NCI-H2081 treated with DMSO at 0.1 percent for 48 hours (cell line): ENCODE measurements at regions not wholly inside any gene's neighbourhood (a gene's known extent, or its start where the extent isn't known, plus 50 kb on each side); places are given as distances from the start of the nearest gene placed in this dataset.
"Not testable (repeated sequence)": the region's sequence is repeated elsewhere in the genome, so short reads cannot be mapped to it uniquely, and the experiment has no call there.

Experiments
- DNase-seq: peaks from one replicate; lab custom pipeline; 2025; lab: John Stamatoyannopoulos, UW

DNA sequence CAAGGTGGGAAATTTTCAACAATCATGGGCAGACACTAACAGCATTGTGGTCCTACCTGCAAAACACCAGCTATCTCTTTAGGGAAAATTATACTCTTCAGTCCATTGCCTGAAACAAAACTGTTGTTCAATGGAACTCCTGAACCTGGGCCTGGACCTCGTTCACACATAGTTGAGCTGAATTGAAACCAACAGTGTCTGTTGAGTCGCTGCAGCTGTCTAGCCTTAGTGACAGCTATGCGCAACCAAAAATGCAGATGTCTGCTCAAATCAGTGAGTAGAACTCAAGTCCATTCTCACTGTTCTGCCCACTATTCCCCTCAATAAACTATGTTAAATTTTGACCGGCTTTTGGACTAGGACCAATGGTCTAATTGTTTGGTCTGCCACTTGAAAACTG is 286.2 kb downstream of the TFAP2A start:
- no peak for DNase-seq

DNA sequence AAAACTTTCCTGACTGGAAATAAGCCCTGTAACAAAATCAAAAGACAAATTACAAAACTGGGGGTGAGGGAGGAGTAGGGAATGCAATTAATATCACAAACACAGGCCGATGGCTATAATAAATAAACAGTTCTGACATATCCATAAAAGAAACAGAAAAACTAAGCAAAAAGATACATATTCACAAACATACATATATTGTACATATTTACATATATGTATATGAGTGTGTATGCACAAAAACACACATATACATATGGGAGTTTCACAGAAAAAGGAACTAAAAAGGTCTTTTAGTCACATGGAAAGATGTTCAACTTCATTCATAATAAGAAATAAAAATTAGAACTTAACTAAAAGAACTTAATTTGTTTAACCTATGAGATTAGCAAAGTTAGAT is 292.7 kb downstream of the TFAP2A start:
- DNase-seq, result no peak

DNA sequence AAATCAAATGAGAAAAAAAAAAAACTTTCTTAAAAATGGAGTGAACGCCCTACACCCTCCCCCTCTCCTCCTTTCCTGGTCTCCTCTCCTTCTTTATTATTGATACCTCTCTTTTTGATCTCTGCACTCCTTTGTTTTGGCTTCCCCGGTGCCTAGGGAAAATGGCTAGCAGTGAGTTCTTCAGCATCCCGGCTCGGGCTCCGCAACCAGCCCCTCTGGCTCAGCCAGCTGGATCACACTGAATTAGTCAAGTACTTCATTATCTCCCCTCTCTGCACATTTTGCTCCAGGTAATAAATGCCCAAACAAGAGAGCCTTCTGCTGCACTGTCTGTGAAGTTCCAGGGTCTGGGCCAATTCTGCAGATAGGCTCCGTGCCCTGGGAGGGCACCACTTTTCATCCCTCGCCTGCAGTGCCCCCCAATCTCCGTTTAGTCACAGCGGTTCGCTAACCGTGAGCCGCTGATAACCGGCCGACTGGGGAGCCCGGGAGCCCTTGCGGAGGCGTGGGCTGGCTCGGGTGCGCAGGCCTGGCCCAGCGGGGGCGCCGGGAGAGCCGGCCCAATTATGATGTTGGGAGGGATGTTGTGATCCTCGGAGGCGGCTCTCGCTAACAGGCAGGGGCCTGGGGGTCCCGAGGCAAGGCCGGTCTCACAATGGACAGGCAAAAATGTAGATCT is 301.9 kb downstream of the TFAP2A start:
- DNase-seq, result no peak

DNA sequence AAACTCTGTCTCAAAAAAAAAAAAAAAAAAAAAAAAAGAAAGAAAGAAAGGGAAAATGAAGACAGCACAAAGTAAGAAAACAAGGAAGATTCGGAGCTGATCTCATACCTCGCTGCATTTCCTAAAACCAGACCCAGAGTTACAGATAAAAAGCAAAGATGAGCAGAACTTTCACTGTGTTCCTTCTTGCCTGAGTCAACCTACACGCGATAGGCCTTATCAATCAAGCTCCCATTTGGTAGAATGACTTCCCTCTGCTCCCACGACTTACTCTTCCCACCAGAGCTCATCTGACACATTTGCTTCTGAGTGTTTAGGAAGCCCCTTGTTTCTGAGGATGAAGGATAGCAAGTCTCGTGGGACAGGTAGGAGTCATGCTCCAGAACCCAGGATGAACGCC is 302.9 kb downstream of the TFAP2A start:
- DNase-seq, result no peak

DNA sequence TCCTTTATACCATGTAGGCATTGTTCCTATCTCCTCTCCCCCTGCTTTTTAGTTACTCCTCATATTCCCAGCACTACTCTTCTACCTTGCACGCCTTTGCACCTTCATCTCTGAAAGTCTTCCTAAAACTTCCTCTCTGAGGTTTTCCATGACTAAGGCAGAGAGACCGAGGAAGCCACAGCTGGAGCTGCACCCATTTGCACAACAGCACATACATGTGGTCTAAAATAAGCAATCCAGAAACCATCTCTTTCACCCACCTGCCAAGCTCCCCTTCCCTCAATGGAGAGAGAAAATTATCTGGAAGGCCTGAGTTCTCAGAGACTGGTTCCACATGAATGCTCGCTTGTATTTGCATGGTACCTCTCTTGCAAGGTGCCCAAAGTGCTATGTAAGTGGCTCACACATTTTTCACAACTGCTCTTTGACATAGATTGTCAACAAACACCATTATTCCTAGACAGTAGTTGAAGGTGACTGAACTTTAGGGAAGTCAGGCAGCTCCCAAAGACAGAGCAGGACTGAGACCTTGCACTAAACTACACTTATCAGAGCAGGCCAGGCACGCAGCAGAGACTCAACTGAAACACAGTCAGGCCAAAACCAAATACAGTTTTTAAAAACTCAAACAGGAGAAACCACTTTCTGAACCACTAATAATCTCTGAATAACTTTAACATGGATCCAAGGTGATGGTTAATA is 313.2 kb downstream of the TFAP2A start:
- no peak for DNase-seq

DNA sequence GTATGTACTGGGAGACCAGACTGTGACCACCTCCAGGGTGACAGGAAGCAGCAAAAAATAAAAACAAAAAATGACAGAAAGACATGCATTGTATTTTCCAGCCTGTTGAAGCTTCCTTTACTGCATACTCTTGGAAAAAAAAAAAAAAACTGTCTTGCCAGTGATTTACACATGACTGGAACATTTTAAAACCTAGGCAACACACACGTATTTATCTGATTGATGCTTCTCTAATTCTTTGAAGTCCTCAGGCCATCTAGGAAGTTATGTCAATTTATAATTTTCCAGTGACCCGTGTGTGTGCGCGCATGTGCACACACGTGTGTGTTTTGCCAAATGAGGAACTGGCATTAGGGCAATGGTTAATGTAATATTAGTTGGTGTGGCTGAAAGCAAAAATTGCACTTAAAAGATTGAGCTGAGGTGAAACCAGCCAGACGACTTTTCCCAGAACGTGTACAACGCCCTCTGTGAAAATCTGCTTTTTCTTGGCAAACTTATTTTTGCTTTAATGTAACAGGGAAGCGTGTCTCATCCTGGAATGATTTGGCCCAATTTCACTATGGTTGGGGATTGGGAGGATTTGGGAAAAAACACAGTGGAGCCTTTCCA is 315.2 kb downstream of the TFAP2A start:
- no peak for DNase-seq

DNA sequence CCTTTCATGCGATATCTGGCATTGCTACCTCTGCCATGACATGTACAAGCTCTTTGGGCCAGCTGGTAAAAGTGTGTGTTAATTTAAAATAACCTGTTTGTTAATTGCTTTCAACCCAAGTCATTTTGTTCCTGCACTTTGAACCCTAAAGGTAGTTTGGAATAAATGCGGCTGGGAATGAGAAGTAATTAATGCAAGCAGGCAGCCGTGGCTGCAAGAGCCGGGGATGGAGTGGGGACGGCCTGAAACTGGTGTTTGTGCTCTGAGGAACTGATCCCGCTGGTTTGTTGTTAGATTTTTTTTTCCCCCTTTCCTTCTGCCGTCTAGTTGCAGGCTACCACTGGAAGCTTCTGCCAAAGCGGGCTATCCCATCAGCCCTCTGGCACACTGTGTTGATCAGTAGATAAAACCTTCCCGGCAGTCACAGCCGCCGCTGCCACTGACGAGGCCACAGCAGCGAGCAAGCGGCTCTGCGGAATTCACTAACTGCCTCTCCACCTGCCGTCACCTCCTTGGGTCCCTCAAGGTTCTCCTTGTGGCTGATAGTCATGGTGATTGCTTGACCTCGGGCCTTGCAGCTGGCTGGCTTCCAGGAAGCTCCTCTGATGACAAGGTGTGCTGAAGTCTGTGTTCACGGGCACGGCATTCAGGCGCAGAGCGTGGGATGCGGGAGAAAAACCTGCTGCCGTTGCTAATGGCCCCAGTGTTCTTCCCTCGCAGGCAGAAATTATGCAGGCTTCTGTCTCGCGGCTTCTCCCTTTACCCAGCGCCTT is 315.9 kb downstream of the TFAP2A start:
- DNase-seq, result no peak

DNA sequence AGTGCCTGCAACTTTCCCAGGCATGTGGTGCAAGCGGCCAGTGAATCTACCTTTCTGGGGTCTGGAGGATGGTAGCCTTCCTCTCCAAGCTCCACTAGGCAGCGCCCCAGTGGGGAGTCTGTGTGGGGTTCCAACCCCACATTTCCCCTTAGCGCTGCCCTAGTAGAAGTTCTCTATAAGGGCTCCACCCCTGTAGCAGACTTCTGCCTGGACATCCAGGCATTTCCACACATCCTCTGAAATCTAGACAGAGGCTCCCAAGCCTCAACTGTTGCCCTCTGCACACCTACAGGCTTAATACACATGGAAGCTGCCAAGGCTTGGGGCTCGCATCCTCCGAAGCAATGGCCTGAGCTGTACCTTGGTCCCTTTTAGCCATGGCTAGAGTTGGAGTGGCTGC is 321.6 kb downstream of the TFAP2A start:
- DNase-seq, result no peak

DNA sequence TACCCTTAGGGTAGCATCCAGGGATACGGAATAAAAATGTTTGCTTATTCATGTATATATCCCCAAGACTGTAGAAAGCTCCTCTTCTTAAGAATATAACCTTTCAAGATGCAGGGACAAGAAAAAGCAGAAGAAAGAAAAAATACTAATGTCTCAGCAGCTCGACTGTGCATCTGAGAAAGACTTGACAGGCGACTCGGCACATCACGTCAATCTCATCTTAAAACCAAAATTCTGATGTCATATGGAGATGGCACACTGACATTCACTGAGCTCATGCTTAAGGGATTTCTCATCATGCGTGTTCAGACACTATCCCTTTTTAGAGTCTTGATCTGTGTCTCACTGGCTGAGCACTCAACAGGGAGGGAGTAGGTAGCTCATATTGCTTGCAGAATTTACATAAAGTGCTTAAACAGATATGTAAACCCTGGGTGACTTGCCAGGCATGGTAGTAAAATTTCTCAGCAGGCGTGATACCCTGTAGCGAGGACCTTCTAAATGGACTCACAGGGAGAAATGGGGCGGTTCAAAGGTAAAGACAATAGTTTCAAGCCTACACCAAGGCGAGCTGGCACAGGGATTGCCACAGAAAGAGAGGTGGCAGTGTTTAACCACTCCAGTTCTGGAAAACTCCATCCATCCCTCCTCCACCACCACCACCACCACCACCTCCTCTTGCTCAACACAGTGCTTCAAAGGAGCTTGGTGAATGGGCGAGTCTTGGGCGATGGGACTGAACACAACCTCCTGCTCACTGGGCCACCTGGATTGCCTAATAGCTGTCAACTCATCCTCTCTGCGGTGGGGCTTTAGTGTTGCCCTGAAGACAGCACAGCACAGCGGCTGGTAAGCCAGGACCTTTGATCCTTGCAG is 330.5 kb downstream of the TFAP2A start:
- peak; percentile 30 for DNase-seq

DNA sequence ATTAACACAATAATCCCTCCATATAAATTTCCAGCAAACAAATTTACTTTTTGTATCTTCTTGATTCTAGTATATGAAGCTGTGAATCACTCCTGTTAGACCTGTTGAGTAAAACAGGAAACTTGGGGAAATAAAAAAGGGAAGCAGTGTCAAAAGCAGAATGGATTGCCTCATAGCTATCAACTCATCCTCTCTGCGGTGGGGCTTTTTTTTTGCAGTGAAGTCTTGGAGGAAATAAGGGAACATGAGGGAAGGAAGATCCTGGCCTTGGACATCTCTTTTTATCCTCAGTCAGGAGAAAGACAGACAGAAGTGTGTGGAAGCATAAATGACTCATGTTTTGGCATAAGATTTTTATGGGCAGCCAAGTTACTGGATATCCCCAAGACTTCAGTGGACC is 332.5 kb downstream of the TFAP2A start:
- no peak for DNase-seq

DNA sequence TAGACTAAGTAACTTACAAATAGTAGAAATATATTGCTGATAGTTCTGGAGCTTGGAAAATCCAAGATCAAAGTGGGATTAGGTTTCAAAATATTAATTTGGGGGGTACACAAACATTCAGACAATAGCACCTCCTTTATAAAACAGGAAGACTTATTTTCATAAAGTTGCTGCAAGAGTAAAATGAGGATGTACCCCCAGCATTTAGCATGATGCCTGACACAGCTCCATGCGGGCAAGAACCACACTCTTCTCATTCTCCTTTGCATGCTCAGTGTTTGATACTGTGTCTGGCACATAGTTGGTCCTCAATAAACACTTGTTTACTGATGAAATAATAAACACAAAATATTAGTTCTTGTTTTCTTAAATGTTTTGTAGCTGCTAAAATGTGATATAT is 332.9 kb downstream of the TFAP2A start:
- no peak for DNase-seq

DNA sequence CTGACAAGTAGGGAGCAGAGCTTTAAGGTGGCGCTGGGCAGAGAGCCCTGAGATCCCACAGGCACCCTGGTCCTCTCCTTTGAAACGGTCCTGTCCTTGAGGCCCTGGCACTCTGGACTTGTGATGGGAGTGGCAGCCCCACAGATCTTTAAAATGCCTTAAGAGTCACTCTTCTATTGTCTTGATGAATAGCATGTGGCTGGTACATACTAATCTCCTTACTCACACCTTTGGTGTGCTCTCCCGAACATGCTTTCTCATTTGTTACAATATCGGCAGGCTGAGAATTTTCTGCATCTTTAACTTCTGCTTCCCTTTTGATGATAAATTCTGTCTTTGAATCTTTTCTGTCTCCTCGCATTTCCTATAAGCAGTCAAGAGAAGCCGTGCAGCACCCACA is 333.8 kb downstream of the TFAP2A start:
- no peak for DNase-seq

DNA sequence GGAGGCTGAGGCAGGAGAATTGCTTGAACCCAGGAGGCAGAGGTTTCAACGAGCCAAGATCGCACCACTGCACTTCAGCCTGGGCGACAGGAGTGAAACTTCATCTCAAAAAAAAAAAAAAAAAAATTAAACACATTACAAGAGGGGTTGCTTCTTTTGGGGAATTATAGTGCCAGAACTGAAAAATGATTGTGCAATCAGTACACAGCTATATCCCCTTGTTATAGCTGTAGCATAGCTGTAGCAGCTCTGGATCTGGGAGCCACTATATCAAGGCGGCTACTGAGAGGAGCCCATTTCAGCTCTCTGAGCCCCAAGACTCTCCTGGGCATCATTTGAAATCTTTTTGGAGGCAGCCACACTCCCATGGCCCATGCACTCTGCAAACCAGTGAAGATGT is 334.3 kb downstream of the TFAP2A start:
- DNase-seq, result no peak

DNA sequence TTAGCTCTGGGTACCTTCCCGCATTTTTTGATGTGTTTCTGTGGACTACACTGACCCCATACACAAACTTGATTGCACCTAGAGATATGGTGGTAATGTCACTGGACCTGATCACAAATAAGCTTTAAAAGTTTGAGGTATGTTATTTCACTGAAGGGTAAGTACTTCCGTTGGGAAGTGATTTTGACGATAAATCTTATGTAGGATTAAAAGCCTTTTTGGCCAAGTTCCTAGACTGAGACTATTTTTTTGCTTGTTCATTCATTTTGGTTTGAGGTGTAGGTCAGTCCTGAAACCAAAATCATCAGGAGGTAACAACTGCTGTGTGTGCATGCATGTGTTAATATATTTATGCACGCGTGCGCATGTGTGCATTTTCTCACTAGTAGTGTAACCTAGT is 336.3 kb downstream of the TFAP2A start:
- DNase-seq, result no peak

DNA sequence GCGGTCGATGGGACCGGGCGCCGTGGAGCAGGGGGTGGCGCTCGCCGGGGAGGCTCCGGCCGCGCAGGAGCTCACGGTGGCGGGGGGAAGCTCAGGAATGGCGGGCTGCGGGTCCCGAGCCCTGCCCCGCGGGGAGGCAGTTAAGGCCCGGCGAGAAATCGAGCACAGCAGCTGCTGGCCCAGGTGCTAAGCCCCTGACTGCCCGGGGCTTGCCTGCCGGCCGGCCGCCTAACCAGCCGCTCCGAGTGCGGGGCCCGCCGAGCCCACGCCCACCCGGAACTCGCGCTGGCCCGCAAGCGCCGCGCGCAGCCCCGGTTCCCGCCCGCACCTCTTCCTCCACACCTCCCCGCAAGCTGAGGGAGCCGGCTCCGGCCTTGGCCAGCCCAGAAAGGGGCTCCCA is 340.1 kb downstream of the TFAP2A start:
- DNase-seq, result not testable (repeated sequence)

DNA sequence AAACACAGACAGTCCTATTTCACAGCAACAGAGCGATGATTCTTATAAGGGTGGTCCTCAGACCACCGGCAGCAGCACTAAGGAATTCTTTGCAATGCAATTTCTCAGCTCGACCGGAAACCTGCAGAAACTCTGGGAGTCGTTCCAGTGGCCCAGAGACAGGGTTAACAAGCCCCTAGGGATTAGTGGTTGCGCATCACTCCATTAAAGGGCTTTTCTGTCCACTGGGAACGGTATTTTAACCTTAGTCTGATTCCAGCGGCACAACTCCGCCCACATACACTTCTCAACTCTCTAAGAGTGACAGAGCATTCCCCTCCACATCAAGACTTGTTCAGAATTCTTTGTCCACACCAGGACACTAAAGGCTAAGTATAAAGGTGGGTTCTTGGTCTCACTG is 341.5 kb downstream of the TFAP2A start:
- DNase-seq, result no peak

DNA sequence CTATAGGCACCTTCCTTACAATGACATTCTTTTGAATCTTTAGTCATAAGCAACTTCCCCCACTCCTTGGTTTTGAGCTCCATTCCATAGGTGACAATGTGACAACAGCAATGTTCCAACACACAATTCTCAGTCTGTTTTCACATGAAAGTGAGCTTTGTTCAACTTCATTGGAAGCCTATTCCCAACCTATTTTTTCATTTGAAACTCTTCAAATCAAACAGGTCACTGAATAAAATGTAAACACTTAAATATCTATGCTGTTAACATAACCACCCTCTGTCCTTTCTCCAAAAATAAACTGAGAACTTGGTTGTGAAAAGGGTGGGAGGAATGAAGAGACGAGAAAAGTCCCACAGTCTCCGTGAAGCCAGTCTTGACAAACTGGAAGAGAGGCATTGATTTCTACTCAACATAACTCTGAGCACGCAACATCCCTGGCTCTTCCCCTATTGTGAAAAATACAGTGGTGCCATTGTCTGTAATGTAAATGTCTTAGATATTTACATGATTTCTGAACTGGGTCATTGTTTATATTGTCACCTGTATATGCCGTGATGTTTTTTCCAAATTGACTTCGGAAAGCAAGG is 343.1 kb downstream of the TFAP2A start:
- DNase-seq, result no peak

DNA sequence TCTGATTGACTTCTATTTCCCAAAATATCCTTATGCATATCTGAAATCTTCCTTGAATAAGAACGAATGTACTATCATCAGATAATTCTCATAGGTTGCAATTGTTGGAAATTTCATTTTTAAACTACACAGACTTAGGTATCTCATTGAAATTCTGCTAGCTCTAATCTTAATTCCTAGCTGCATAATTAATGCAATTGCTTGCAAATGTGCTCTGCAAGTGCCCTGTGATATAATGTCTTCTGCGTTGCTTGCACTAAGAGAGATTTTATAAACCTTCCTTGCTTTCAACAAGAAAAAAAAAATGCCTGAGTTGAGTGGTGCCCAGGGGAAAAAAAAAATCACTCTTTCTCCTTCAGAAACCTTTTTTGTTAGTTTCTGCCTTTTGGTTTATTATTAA is 354.9 kb downstream of the TFAP2A start:
- DNase-seq, result no peak

DNA sequence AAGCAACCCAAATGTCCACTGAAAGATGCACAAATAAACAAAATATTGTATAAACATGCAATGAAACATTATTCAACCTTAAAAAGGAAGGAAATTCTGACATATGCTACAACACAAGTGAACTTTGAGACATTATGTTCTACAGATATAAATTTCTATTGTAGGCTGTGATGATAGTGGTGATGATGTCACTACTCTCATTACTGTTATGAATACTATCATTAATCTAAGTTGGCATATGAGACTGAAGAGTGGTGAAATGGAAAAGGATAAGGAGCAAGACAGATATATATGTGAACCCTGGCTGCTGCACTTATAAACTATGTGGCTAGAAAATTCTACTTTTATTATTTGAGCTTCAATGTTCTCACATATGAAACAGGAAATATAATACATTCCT is 360.2 kb downstream of the TFAP2A start:
- DNase-seq, result no peak

DNA sequence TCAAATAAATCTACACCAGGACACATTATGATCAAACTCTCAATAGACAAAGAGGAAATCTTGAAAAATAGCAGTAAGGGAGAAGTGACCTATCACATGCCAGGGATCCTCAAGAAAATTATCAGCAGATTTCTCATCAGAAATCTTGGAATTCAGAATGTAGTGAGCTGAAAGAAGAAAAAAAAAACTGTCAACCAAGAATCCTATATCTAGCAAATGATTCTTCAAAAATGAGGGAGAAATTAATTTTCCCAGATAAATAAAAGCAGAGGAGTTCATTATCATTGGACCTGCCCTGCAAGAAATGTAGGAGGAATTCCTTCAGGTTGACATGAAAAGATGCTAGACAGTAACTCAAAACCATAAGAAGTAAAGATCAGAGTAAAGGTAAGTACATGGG is 363.6 kb downstream of the TFAP2A start:
- no peak for DNase-seq
